ENCODE measurements at regions not wholly inside any gene's neighbourhood (a gene's known extent, or its start where the extent isn't known, plus 50 kb on each side); places are given as distances from the start of the nearest gene placed in this dataset. TPM values are rescaled to one million over a fixed set of nuclear protein-coding genes. Genes with fewer than 3 reads are reported as not detected.

Small RNA genes in the stretch of these regions (small RNA-seq; reads per million reads assigned to genes)
- gene AL136372.1 (ENCODE audit: low replicate concordance) (not detected), gene AL357559.1 (ENCODE audit: low replicate concordance) (not detected), gene AL391813.1 (ENCODE audit: low replicate concordance) (not detected), gene RNA5SP73 (ENCODE audit: low replicate concordance) (not detected)

All from GM23338 (cell line).